ENCODE measurements at regions not wholly inside any gene's neighbourhood (a gene's known extent, or its start where the extent isn't known, plus 50 kb on each side); places are given as distances from the start of the nearest gene placed in this dataset.

DNA sequence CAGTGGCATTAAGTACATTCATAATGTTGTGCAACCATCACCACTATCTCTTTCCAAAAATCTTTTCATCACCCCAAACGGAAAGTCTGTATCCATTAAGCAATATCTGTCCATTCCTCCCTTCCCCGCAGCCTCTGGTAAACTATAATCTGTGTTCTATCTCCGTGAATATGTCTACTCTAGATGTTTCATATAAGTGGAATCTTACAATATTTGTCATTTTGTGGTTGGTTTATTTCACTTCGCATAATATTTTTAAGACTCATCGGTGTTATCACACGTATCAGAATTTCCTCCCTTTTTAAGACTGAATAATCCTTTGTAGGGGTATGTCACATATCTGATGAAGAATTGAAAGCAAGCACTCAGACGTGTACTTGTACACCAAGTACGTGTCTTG, 86.0 kb upstream of the FGFR2 start:
- TF ChIP-seq, protein P1, sequence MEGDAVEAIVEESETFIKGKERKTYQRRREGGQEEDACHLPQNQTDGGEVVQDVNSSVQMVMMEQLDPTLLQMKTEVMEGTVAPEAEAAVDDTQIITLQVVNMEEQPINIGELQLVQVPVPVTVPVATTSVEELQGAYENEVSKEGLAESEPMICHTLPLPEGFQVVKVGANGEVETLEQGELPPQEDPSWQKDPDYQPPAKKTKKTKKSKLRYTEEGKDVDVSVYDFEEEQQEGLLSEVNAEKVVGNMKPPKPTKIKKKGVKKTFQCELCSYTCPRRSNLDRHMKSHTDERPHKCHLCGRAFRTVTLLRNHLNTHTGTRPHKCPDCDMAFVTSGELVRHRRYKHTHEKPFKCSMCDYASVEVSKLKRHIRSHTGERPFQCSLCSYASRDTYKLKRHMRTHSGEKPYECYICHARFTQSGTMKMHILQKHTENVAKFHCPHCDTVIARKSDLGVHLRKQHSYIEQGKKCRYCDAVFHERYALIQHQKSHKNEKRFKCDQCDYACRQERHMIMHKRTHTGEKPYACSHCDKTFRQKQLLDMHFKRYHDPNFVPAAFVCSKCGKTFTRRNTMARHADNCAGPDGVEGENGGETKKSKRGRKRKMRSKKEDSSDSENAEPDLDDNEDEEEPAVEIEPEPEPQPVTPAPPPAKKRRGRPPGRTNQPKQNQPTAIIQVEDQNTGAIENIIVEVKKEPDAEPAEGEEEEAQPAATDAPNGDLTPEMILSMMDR (IDR thresholded peaks at IDR 0.05): no peak
- no peak for TF ChIP-seq POLR2A (IDR thresholded peaks at IDR 0.05)

Measured in esophagus squamous epithelium (tissue), 4 donors.